GM13977 (cell line): ENCODE measurements at regions not wholly inside any gene's neighbourhood (a gene's known extent, or its start where the extent isn't known, plus 50 kb on each side); places are given as distances from the start of the nearest gene placed in this dataset.
"Not testable (repeated sequence)": the region's sequence is repeated elsewhere in the genome, so short reads cannot be mapped to it uniquely, and the experiment has no call there.

Experiments used
- DNase-seq: peaks from one replicate; pipeline ENCODE4 v3.0.0; 2012; ENCODE audit warnings: low spot score
- in situ Hi-C: fragments of 300-500 bp; cut with MboI; formaldehyde crosslinking; loops from one replicate; pipeline ENCODE4 v1.12.0; 2022; ENCODE audit warnings: low sequenced_read_pairs, low pct_unique_long_range_greater_than_20kb, mixed read lengths, inconsistent platforms; ENCODE audit not compliant: unreplicated experiment

GRCh38 chr17:30668360-30669181, 155.9 kb downstream of the CRLF3 start:
- DNase-seq, in situ Hi-C loops: not testable (repeated sequence)

GRCh38 chr17:30667657-30668359, 156.7 kb downstream of the CRLF3 start:
- DNase-seq, result not testable (repeated sequence)

GRCh38 chr17:30666838-30667656, 157.4 kb downstream of the CRLF3 start:
- in situ Hi-C loops, result not testable (repeated sequence)

More at GRCh38 chr17:30667657-30668359, 156.7 kb downstream of the CRLF3 start:
- in situ Hi-C loops, result not testable (repeated sequence)

GRCh38 chr17:30663727-30664455, 160.6 kb downstream of the CRLF3 start:
- DNase-seq, in situ Hi-C loops: not testable (repeated sequence)

More at GRCh38 chr17:30666838-30667656, 157.4 kb downstream of the CRLF3 start:
- DNase-seq, result not testable (repeated sequence)

GRCh38 chr17:30657148-30657547, 167.3 kb downstream of the CRLF3 start:
- in situ Hi-C loops, DNase-seq: not testable (repeated sequence)

GRCh38 chr17:30653038-30653437, 171.5 kb downstream of the CRLF3 start:
- DNase-seq, in situ Hi-C loops: not testable (repeated sequence)

GRCh38 chr17:30650149-30650548, 172.9 kb downstream of the GOSR1 start:
- in situ Hi-C loops, DNase-seq: not testable (repeated sequence)

- DNase-seq, in situ Hi-C loops: not testable (repeated sequence)
Observed at GRCh38 chr17:30648015-30648620, 170.9 kb downstream of the GOSR1 start.

GRCh38 chr17:30645875-30646274, 168.7 kb downstream of the GOSR1 start:
- not testable (repeated sequence) for DNase-seq

GRCh38 chr17:30644713-30645112, 167.5 kb downstream of the GOSR1 start:
- in situ Hi-C loops, DNase-seq: not testable (repeated sequence)

More at GRCh38 chr17:30645875-30646274, 168.7 kb downstream of the GOSR1 start:
- in situ Hi-C loops, result not testable (repeated sequence)

- DNase-seq, in situ Hi-C loops: not testable (repeated sequence)
Observed at GRCh38 chr17:30644287-30644686, 167.1 kb downstream of the GOSR1 start.

GRCh38 chr17:30641428-30641827, 164.2 kb downstream of the GOSR1 start:
- DNase-seq, in situ Hi-C loops: not testable (repeated sequence)

- in situ Hi-C loops, DNase-seq: not testable (repeated sequence)
Observed at GRCh38 chr17:30639391-30639790, 162.2 kb downstream of the GOSR1 start.

GRCh38 chr17:30638968-30639367, 161.8 kb downstream of the GOSR1 start:
- in situ Hi-C loops, result not testable (repeated sequence)

GRCh38 chr17:30631651-30632050, 154.4 kb downstream of the GOSR1 start:
- DNase-seq, in situ Hi-C loops: not testable (repeated sequence)

More at GRCh38 chr17:30638968-30639367, 161.8 kb downstream of the GOSR1 start:
- DNase-seq, result not testable (repeated sequence)

- in situ Hi-C loops, DNase-seq: not testable (repeated sequence)
Observed at GRCh38 chr17:30625380-30625779, 148.2 kb downstream of the GOSR1 start.

- in situ Hi-C loops, DNase-seq: not testable (repeated sequence)
Observed at GRCh38 chr17:30624180-30624579, 147.0 kb downstream of the GOSR1 start.
